ENCODE measurements at regions not wholly inside any gene's neighbourhood (a gene's known extent, or its start where the extent isn't known, plus 50 kb on each side); places are given as distances from the start of the nearest gene placed in this dataset.

- POLR2A ChIA-PET: no interaction called here
- TF ChIP-seq CTCF (IDR thresholded peaks at IDR 0.05; ENCODE audit: insufficient read depth, low read depth, low read length): no peak
- Histone ChIP-seq H3K27me3 (ENCODE audit: control insufficient read depth, insufficient read depth, low read length) (no peaks in the 10 kb centered on the region), H3K36me3 (ENCODE audit: control insufficient read depth, insufficient read depth, low read length) (no peaks in the 10 kb centered on the region), H3K4me3 (ENCODE audit: low read depth, low read length) (no peak overlapping the region)
- CTCF ChIA-PET: no interaction called here
- DNase-seq (ENCODE audit: low read depth): no peak
These were observed 798.8 kb downstream of the CDH9 start for GRCh38 chr5:26239588-26239987.

- Histone ChIP-seq H3K27me3 (ENCODE audit: control insufficient read depth, insufficient read depth, low read length) (no peaks in the 10 kb centered on the region), H3K4me3 (ENCODE audit: low read depth, low read length) (no peak overlapping the region), H3K36me3 (ENCODE audit: control insufficient read depth, insufficient read depth, low read length) (no peaks in the 10 kb centered on the region)
- POLR2A ChIA-PET: no interaction called here
- TF ChIP-seq CTCF (IDR thresholded peaks at IDR 0.05; ENCODE audit: insufficient read depth, low read depth, low read length): no peak
- DNase-seq (ENCODE audit: low read depth): no peak
- CTCF ChIA-PET: no interaction called here
These were observed 800.9 kb downstream of the CDH9 start for GRCh38 chr5:26237489-26237888.

- TF ChIP-seq CTCF (IDR thresholded peaks at IDR 0.05; ENCODE audit: insufficient read depth, low read depth, low read length): no peak
- Histone ChIP-seq H3K4me3 (ENCODE audit: low read depth, low read length) (no peak overlapping the region), H3K36me3 (ENCODE audit: control insufficient read depth, insufficient read depth, low read length) (no peaks in the 10 kb centered on the region), H3K27me3 (ENCODE audit: control insufficient read depth, insufficient read depth, low read length) (no peaks in the 10 kb centered on the region)
- POLR2A ChIA-PET: no interaction called here
- DNase-seq (ENCODE audit: low read depth): no peak
- CTCF ChIA-PET: no interaction called here
These were observed 801.5 kb downstream of the CDH9 start for GRCh38 chr5:26236936-26237335.

GRCh38 chr5:26232706-26233105 is 805.7 kb downstream of the CDH9 start:
- Histone ChIP-seq H3K4me3 (ENCODE audit: low read depth, low read length) (no peak overlapping the region), H3K36me3 (ENCODE audit: control insufficient read depth, insufficient read depth, low read length) (no peaks in the 10 kb centered on the region), H3K27me3 (ENCODE audit: control insufficient read depth, insufficient read depth, low read length) (no peaks in the 10 kb centered on the region)
- CTCF ChIA-PET: no interaction called here
- DNase-seq (ENCODE audit: low read depth): no peak
- POLR2A ChIA-PET: no interaction called here
- TF ChIP-seq CTCF (IDR thresholded peaks at IDR 0.05; ENCODE audit: insufficient read depth, low read depth, low read length): no peak

- TF ChIP-seq CTCF (IDR thresholded peaks at IDR 0.05; ENCODE audit: insufficient read depth, low read depth, low read length): no peak
- POLR2A ChIA-PET: no interaction called here
- no peak for DNase-seq (ENCODE audit: low read depth)
- CTCF ChIA-PET: no interaction called here
- no peak overlapping the region for H3K4me3 ChIP-seq (ENCODE audit: low read depth, low read length)
- no peaks in the 10 kb centered on the region for H3K36me3 ChIP-seq (ENCODE audit: control insufficient read depth, insufficient read depth, low read length)
- H3K27me3 ChIP-seq (ENCODE audit: control insufficient read depth, insufficient read depth, low read length): no peaks in the 10 kb centered on the region
These were observed 807.1 kb downstream of the CDH9 start for GRCh38 chr5:26231316-26231715.
